HEK293T (cell line): ENCODE measurements at regions not wholly inside any gene's neighbourhood (a gene's known extent, or its start where the extent isn't known, plus 50 kb on each side); places are given as distances from the start of the nearest gene placed in this dataset.

ENCODE experiments used
- CTCF ChIA-PET: fragments of 350-600 bp; formaldehyde crosslinking; extraction: SDS; loops from one replicate; lab custom pipeline; 2021; ENCODE audit warnings: antibody characterized with exemption, inconsistent platforms; lab: Yijun Ruan, JAX
- POLR2A ChIA-PET: fragments of 350-600 bp; formaldehyde crosslinking; extraction: SDS; loops from one replicate; lab custom pipeline; 2020; ENCODE audit warnings: antibody characterized with exemption, inconsistent platforms; lab: Yijun Ruan, JAX
- DNase-seq: peaks from one replicate; pipeline ENCODE4 v3.0.0; 2012; ENCODE audit warnings: mixed read lengths; ENCODE audit errors: extremely low spot score
- ARNT ChIP-seq: fragments of 450-650 bp; IDR thresholded peaks from 2 replicates; pipeline ENCODE4 v1.6.1; 2017; ENCODE audit warnings: mild to moderate bottlenecking
- BHLHE40 ChIP-seq: fragments of 450-650 bp; IDR thresholded peaks from 2 replicates; pipeline ENCODE4 v1.6.1; 2016; ENCODE audit warnings: mild to moderate bottlenecking, moderate library complexity, borderline replicate concordance
- CTBP1 ChIP-seq: fragments of 450-650 bp; IDR thresholded peaks from 2 replicates; pipeline ENCODE4 v1.6.1; 2016; ENCODE audit warnings: borderline replicate concordance
- ELF4 ChIP-seq: fragments of 450-650 bp; IDR thresholded peaks from 2 replicates; pipeline ENCODE4 v1.6.1; 2017; ENCODE audit warnings: antibody characterized with exemption
- FOXA1 ChIP-seq: fragments of 450-650 bp; IDR thresholded peaks from 2 replicates; pipeline ENCODE4 v1.6.1; 2016; ENCODE audit warnings: mild to moderate bottlenecking
- FOXK2 ChIP-seq: fragments of 450-650 bp; IDR thresholded peaks from 2 replicates; pipeline ENCODE4 v1.6.1; 2016; ENCODE audit warnings: mild to moderate bottlenecking
- FOXM1 ChIP-seq: fragments of 450-650 bp; IDR thresholded peaks from 2 replicates; pipeline ENCODE4 v1.6.1; 2017; ENCODE audit warnings: mild to moderate bottlenecking, borderline replicate concordance
- HDGF ChIP-seq: fragments of 450-650 bp; IDR thresholded peaks from 2 replicates; pipeline ENCODE4 v1.6.1; 2017; ENCODE audit warnings: antibody characterized with exemption, borderline replicate concordance
- L3MBTL2 ChIP-seq: fragments of 450-650 bp; conservative IDR thresholded peaks from 2 replicates; pipeline ENCODE4 v1.6.1; 2016; ENCODE audit warnings: mild to moderate bottlenecking
- LEF1 ChIP-seq: fragments of 450-650 bp; IDR thresholded peaks from 2 replicates; pipeline ENCODE4 v1.6.1; 2017; ENCODE audit warnings: mild to moderate bottlenecking, borderline replicate concordance
- NFRKB ChIP-seq: fragments of 450-650 bp; IDR thresholded peaks from 2 replicates; pipeline ENCODE4 v1.6.1; 2016; ENCODE audit warnings: mild to moderate bottlenecking, moderate library complexity
- SP1 ChIP-seq: fragments of 450-650 bp; IDR thresholded peaks from 2 replicates; pipeline ENCODE4 v1.6.1; 2017
- SUZ12 ChIP-seq: fragments of 450-650 bp; IDR thresholded peaks from 2 replicates; pipeline ENCODE4 v1.6.1; 2016; ENCODE audit warnings: mild to moderate bottlenecking
- TARDBP ChIP-seq: fragments of 450-650 bp; IDR thresholded peaks from 2 replicates; pipeline ENCODE4 v1.6.1; 2016
- ZNF384 ChIP-seq: fragments of 450-650 bp; IDR thresholded peaks from 2 replicates; pipeline ENCODE4 v1.6.1; 2016
- TF ChIP-seq, protein P1 (sequence below): fragments of 450-650 bp; IDR thresholded peaks from 2 replicates; pipeline ENCODE4 v1.6.1; 2016

GRCh38 chr6:113318575-113318917, 538.6 kb upstream of the MARCKS start:
- DNase-seq = no peak
- TF ChIP-seq ARNT = no peak
- no peak for TF ChIP-seq ELF4
- TF ChIP-seq FOXM1 = no peak
- TF ChIP-seq FOXA1 = no peak
- ChIA-PET CTCF (interaction anchor here (1.9 kb wide), 1 partner anchor 12 kb away, joined by 5 read pairs; no protein-coding TSS in a partner anchor), POLR2A (no interaction called here)

DNA sequence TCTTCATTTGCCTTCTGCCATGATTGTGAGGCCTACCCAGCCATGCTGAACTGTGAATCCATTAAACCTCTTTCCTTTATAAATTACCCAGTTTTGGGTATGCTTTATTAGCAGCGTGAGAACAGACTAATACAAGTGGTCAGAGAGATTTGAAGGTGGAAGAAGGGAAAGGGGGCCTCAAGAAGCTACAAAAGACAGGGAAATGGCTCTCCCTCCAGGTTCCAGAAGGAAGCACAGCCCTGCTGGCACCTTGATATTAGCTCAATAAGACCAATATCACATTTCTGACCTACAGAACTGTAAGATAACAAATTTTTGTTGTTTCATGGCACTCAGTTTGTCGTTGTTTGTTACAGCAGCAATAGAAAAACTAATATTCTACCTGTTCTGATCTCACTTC, 536.5 kb upstream of the MARCKS start:
- TF ChIP-seq FOXA1 = no peak
- no peak for TF ChIP-seq BHLHE40
- no peak for TF ChIP-seq ZNF384
- no peak for TF ChIP-seq TARDBP
- no peak for TF ChIP-seq FOXM1
- no peak for TF ChIP-seq ARNT
- TF ChIP-seq ELF4 = no peak
- no peak for TF ChIP-seq HDGF
- no peak for TF ChIP-seq SP1
- no peak for TF ChIP-seq LEF1
- no peak for TF ChIP-seq FOXK2
- TF ChIP-seq, protein P1, sequence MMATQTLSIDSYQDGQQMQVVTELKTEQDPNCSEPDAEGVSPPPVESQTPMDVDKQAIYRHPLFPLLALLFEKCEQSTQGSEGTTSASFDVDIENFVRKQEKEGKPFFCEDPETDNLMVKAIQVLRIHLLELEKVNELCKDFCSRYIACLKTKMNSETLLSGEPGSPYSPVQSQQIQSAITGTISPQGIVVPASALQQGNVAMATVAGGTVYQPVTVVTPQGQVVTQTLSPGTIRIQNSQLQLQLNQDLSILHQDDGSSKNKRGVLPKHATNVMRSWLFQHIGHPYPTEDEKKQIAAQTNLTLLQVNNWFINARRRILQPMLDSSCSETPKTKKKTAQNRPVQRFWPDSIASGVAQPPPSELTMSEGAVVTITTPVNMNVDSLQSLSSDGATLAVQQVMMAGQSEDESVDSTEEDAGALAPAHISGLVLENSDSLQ = no peak
- TF ChIP-seq L3MBTL2 = no peak
- TF ChIP-seq SUZ12 = no peak
- no peak for TF ChIP-seq NFRKB
- no peak for DNase-seq
- CTCF ChIA-PET = no interaction called here
- POLR2A ChIA-PET = no interaction called here

DNA sequence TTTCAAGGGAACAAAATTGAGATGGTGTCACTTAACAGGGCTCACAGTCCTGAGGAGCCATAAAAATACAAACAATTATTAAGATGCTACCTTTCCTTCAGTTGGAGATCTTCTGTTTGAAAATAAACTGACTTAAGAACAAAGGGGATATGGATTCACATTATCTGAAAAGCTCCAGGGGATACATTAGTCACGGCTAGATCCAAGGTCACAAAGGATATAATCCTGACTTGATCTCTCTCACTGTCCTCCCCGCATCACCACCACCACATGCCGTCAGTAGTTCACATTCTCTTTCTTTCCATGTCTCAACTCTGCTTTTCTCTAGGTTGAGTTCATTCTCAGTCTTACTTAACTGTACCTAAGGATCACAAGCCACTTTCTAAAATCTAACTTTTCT, 530.4 kb upstream of the MARCKS start:
- DNase-seq = no peak
- CTCF ChIA-PET = no interaction called here
- TF ChIP-seq FOXA1 (no peak), FOXM1 (no peak), NFRKB (no peak), TARDBP (no peak), SUZ12 (no peak), CTBP1 (no peak), BHLHE40 (no peak), FOXK2 (no peak), L3MBTL2 (no peak), ARNT (no peak), LEF1 (no peak), SP1 (no peak), ELF4 (no peak), HDGF (no peak)
- TF ChIP-seq, protein P1 = no peak
- POLR2A ChIA-PET = no interaction called here

DNA sequence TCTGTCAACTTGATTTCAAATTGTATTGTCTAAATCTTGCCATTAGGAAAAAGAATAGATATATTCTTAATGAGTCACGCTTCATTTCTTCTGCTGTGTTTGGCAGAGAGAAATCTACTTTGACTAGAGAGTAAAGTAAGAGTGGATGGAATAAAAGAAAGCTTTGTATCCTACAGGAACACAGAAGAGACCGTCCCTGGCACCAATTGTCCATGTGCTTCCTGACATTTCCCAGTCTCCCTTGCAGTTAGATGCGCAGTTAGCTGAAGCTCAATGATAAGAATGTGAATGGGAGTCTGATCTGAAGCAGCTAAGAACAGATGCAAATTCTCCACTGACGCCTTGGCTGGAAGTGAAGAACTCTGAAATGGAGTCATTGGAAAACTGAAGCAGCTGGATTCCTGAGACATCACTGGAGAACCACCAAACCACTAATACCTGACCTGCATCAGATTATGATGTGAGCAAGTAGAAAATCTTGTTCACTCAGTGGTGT, 528.2 kb upstream of the MARCKS start:
- POLR2A ChIA-PET = no interaction called here
- TF ChIP-seq ZNF384 = no peak
- CTCF ChIA-PET = no interaction called here
- no peak for DNase-seq

- TF ChIP-seq NFRKB = no peak
- TF ChIP-seq FOXA1 = no peak
- TF ChIP-seq LEF1 = no peak
- no peak for TF ChIP-seq FOXK2
- no peak for TF ChIP-seq SUZ12
- no peak for TF ChIP-seq HDGF
- no peak for TF ChIP-seq ARNT
- no peak for TF ChIP-seq TARDBP
- TF ChIP-seq BHLHE40 = no peak
- TF ChIP-seq FOXM1 = no peak
- no peak for DNase-seq
- CTCF ChIA-PET = interaction anchor here (1.2 kb wide), 1 partner anchor 23 kb away, joined by 3 read pairs; no protein-coding TSS in a partner anchor
- POLR2A ChIA-PET = no interaction called here
Measured at GRCh38 chr6:113329942-113330635, 527.1 kb upstream of the MARCKS start.

DNA sequence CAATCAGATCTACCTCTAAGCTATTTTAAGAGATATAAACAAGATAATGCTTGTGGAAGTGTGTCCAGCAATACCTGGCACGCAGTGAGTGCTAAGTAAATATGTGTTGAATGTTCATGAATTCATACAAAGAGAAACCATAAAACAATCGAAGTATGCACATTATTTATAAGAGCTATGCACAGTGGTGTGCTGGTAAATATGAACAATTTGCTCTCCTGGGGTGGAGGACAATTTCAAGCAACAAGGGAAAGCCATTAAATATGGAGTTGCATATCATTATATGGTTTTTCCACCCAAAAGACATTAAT, 526.6 kb upstream of the MARCKS start:
- POLR2A ChIA-PET = no interaction called here
- no peak for DNase-seq
- CTCF ChIA-PET = interaction anchor here (1.2 kb wide), 1 partner anchor 24 kb away, joined by 3 read pairs; no protein-coding TSS in a partner anchor
- no peak for TF ChIP-seq FOXA1
- TF ChIP-seq HDGF = no peak
- TF ChIP-seq TARDBP = no peak
- TF ChIP-seq BHLHE40 = no peak
- TF ChIP-seq FOXM1 = no peak
- TF ChIP-seq CTBP1 = no peak
- no peak for TF ChIP-seq LEF1
- no peak for TF ChIP-seq L3MBTL2
- TF ChIP-seq SP1 = no peak
- no peak for TF ChIP-seq ELF4

DNA sequence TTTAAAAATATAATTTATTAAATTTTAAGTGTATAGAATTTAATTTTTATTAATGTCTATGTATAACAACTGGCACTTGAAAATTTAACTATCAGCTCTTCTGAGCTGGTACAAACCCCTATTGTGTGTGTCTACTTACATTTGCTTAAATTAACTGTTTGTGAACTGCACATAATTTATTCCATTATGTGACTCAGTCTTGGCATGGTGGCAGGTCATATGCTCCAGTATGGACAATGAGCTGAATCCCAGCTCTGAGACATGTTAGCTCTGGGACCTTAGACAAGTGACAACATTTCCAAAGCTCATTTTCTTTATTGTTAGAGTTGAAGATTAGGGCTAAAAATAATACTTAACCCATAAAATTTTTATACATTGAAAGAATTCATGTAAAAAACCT, 526.1 kb upstream of the MARCKS start:
- CTCF ChIA-PET = interaction anchor here (1.2 kb wide), 1 partner anchor 24 kb away, joined by 3 read pairs; no protein-coding TSS in a partner anchor
- no peak for DNase-seq
- TF ChIP-seq ARNT (no peak), BHLHE40 (no peak), SUZ12 (no peak), HDGF (no peak), FOXK2 (no peak), FOXM1 (no peak), ZNF384 (no peak), NFRKB (no peak), CTBP1 (no peak), ELF4 (no peak), L3MBTL2 (no peak), FOXA1 (no peak)
- TF ChIP-seq, protein P1 = no peak
- POLR2A ChIA-PET = no interaction called here
